Hypothalamus (tissue), 51 donors: ENCODE measurements at regions not wholly inside any gene's neighbourhood (a gene's known extent, or its start where the extent isn't known, plus 50 kb on each side); places are given as distances from the start of the nearest gene placed in this dataset.

Experiments used
- DNase-seq, 51 donors: peaks; one replicate each; lab custom pipeline; 2025; lab: John Stamatoyannopoulos, UW

DNA sequence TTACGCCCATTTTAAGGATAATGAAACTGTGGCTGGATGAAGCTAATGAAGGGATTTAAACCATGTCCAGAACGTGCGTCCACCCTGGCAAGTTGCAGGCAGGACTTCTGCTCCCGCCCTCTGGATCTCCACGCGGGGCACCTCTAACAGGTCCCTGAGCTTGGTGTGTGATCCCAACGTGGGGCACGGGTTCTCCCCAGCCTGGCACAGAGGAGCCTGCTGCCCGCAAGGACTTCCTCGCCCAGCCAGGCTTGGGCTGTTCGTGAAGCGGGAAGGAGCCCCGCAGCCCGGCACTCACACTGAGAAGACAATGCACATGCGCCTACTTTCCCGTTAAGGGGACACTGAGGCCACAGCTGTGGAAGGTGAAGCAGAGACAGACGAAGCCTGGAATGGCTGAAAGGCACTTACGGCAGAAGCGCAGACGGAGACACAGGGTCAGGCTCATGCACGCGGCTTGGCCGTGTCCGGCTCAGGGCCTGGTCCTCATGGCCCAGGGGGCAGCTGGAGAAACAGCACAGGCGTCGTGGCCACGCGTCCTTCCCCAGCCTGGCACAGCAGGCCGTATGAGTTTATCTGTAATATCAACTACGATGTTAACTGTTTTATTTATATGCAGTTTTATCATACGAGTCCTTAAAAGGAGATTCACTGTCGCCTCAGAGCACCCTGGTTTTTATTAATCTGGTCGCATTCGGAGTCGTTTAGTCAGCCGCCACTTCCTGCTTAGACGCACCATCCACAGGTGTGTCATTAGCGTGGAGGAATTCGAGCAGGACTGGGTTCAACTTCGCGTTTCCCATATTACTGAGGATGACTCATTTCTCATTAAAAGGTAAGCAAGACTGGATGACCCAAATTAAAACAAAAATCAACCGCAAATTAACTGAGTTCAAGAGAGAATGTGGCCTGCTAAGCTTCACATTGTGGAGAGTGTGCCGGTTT is 835.9 kb downstream of the GALR1 start:
- DNase-seq = no peak

DNA sequence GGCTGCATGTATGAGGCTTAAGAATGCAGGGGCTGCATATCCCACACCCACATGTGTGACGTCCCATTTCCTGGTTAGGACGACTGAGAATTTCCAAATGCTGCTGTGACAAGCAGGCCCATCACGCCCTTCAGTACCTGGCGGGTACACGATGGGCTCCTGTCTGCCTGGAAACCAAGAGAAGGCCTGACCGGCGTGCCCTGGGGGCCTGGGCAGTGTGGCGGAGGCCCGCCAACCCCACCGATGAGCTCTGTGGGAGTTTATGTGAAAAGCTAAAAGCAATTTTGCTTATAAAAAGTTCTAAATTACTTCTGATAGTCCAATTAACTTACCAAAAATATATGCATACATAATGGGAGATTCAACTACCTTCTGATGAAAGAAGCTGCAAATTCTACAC is 837.3 kb downstream of the GALR1 start:
- DNase-seq = no peak

DNA sequence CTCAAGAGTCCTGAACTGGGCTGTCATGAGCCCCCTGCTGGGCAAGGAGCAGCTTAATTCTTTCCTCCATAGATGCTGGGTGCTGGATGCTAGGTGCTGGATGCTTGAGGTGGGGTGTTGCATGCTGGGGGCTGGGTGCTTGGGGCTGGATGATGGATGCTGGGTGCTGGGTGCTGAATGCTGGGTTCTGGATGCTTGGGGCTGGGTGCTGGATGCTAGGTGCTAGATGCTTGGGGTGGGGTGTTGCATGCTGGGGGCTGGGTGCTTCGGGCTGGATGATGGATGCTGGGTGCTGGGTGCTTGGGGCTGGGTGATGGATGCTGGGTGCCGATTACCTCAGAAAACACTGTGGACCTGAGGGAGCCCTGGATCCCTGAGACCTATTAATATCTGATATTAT is 837.7 kb downstream of the GALR1 start:
- no peak for DNase-seq

GRCh38 chr18:78090584-78090983 is 840.9 kb downstream of the GALR1 start:
- no peak for DNase-seq

DNA sequence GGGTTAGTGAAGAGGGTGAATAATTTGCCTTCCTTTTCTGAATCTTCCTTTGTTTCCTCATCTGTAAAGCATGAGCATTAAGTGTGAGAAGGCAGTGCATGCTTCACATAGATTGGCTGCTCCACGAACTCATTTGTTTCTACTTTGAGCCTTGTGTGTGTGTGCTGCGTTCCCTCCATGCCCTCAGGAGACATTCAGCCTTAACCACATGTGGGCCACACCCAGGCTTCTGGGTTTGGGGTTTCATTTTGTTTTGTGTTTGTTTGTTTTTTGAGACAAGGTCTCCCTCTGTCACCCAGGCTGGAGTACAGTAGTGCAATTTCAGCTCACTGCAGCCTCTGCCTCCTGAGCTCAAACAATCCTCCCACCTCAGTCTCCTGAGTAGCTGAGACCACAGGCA is 843.3 kb downstream of the GALR1 start:
- no peak for DNase-seq

GRCh38 chr18:78099979-78100588 is 850.4 kb downstream of the GALR1 start:
- no peak for DNase-seq

- DNase-seq = no peak
Observed at GRCh38 chr18:78101091-78101490, 851.4 kb downstream of the GALR1 start.

GRCh38 chr18:78102135-78102534 is 852.5 kb downstream of the GALR1 start:
- DNase-seq = no peak

GRCh38 chr18:78105611-78106010 is 856.0 kb downstream of the GALR1 start:
- no peak for DNase-seq

DNA sequence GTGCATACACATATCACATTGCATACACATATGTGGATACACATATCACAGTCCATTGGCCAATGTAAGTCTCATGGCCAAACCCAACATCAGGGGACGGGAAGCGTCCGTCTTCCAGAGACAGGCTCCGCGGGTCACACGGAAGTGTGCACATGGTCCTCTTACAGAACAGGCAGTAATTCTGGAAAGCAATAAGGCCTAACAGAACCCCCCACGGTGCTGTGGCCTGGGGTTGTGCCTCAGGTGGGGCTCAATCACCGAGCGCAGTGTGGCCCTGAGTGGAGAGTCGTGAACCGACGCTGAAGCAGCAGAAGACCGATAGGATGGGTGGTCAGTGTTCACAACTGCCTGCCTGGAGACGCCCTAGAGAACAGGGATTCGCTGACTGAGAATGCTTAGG is 857.3 kb downstream of the GALR1 start:
- no peak for DNase-seq

- DNase-seq = no peak
Observed at GRCh38 chr18:78107363-78107762, 857.7 kb downstream of the GALR1 start.

GRCh38 chr18:78108554-78108953 is 858.9 kb downstream of the GALR1 start:
- DNase-seq = no peak

DNA sequence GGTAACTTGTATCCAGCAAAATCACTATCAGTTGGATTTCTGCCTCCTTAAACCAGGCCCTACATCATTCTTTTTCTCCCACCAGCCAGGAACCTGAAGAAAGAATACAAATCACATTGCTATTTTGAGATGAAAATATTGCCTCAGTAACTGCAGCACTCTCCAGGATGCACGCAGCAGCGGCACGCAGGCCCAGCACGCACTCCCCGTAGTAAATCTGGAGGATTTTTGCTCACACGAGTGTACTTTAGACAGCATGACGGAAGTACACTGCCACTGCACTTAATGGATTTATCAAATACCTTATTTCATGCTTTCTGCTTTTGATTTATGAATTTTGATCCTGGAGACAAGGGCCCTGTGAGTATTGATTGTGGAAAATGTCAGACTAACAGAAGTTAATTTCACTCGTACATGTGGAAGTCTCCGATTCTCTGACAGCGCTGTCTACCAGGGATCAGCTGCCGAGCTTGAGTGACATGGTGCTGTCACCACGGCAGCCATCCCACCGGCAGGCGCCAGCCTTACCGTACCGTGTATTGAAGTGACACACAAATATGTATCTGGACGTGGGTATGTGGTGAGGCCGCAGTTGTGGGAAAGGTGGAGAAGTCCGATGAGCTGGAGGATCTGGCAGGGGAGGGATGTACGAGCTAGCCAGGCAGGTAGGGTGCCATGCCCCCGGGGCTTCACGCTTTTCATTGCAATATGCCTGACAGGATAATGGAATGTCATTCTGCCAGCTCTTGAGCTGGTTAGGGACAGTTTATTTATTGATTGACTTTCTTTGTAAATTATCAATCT is 863.7 kb downstream of the GALR1 start:
- DNase-seq = no peak

DNA sequence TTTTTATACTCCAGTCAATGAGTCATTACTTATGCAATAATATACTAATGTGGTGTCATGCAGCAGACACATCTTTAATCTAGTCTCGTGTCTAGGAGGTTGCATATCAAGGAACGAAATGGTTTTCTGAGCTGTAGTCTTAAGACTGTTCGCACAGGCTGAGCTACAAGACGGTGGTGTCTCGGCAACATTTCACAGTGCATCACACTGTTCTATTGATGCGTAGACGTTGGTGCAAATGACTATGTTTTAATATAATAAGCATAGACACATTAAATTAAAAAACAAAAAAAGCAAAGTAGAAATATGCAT is 864.2 kb downstream of the GALR1 start:
- no peak for DNase-seq

DNA sequence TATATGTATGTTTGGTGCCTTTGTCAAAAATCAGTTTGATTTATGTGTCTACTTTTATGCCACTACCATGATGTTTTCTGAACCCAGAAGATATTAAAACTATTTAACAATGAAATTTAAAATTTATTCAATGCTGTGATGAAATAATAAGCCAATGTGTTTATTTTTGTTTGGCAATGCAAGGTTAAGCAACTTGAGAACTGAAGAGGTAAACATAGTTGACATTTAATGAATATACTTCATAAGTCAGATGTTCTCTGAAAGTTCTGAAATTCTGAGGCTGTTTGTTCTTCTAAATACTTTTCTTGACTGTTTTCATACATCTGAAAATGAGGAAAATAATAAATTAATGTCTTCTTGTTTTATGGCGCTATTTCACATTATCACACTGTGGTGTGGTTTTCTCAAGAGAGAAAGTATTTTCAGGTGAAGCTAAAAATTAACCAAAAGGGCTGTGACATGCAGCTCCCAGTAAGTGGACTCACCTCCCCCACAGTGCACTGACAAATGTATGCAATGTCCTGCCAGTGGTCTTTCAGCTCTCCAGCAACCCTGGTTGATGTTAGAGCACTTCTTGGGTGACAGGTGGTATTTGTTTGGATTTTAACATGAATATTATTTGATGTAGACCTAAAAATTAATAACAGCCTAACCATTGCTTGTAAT is 863.6 kb upstream of the SALL3 start:
- no peak for DNase-seq

DNA sequence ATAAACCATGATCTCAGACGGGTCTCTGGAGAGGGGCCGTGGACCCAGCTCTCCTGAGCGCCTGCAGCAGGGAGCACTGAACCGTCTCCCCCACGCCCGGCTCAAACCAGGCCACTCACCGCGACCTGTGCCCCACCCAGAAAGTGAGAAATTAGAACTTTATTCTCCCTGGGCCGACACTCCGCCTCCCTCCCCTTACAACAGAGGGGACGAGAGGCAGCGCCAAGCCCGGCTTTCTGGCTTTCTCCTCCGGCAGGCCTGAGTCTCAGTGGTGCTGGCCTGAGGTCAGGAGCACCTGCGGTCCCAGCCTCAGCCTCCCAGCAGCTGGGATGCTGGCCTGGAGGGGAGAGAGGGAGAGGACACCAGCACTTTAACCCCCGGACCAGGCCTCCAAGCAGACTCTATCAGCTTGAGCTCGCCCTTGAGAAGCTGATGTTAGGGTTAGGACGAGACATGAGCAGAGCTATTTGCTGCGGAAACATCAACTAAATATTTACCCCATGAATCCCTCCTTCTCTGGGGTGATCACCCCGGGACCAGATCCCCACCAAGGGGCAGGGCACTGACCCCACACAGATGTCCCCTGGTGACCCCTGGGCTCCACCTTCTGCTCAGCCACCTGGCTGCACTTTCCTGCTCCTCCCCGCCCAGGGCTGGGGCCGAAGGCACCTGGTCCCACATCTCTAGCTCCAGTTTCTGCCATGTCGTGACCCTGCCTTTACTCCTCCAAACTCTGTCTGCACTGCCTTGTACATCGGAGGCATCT is 856.3 kb upstream of the SALL3 start:
- DNase-seq = no peak

GRCh38 chr18:78123926-78124797 is 855.5 kb upstream of the SALL3 start:
- no peak for DNase-seq

DNA sequence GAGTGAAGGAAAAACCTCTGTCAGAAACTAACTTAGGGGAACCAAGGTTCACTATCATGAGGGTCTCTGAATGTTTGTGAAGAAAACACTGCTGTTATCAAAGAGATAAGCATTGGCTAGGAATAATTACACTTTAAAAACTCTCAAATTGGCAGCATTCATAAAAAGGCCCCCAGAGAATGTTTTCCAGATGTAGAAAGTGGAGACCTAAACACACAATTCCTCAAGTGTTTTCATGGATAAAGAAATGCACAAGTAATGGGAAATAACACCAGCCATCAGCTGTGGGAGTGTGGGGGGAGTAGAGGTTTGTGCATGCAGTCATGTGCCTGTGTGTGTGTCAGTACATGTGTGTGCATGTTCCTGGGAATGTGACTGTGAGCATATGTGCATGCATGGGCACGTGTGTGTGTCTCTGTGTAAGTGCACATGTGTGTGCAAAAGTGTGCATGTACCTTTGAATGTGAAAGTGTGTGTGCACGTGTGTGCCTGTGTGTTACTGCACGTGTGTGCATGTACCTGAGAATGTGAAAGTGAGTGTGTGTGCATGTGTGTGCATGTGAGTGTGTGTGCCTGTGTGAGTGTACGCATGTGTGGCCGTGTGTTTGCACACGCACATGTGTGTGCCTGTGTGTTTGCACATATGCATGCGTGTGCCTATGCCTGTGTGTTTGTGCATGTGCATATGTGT is 854.3 kb upstream of the SALL3 start:
- DNase-seq = no peak

GRCh38 chr18:78126106-78126505 is 853.5 kb upstream of the SALL3 start:
- DNase-seq = no peak
